NCI-H146 treated with DMSO at 0.1 percent for 48 hours (cell line): ENCODE measurements at regions not wholly inside any gene's neighbourhood (a gene's known extent, or its start where the extent isn't known, plus 50 kb on each side); places are given as distances from the start of the nearest gene placed in this dataset.

ENCODE experiments used
- DNase-seq: peaks from one replicate; lab custom pipeline; 2025; ENCODE audit not compliant: unreplicated experiment; lab: John Stamatoyannopoulos, UW

DNA sequence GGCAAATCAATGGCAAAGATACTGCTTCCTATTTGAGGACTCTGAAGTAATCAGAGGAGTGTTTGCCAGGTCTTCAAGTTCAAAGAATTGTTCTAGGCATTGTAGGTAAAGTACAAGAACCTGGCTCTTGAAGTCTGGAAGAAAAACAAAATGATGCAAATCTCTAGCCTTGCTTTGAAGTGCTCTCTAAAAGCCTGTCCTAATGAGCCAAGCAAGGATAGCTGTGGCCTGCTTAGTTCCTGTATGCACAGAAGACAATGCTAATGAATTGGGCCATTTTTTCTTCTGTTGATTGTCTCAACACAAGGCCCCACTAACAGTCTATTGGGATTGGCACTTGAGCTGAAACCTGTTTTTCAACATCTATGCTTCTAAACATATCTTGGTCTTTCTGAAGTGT, 165.0 kb upstream of the POU3F2 start:
- no peak for DNase-seq

DNA sequence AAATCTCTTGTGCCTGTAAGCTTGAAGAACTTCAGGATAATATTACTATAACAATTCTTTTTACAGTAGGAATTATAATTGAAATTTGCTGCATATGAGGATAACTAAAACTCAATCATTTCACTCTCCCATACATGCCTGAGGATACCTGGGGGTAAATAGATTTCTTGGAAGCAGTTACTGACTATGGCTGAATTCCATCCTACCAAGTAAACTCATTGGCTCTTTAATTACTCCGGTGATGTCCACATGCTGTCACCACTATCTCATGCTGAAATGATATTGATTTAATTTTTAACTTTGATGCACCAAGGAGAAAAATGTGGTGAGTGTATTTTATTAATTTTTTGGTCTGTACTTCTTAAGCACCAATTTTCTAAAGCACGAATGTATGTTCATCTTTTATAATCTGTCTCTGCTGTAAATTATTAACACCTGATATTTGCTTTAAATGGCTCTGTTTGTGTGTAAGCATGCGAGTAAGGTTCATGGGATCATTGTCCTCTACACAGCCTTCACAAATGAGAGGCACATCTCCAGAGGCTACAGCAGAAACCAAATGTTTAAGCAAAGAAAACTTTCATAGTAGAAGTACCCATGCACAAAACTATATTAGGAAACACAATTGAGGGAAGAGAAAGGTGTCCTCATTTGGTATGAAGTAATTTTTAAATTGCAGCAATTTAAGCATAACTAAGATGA, 164.2 kb upstream of the POU3F2 start:
- DNase-seq: no peak

DNA sequence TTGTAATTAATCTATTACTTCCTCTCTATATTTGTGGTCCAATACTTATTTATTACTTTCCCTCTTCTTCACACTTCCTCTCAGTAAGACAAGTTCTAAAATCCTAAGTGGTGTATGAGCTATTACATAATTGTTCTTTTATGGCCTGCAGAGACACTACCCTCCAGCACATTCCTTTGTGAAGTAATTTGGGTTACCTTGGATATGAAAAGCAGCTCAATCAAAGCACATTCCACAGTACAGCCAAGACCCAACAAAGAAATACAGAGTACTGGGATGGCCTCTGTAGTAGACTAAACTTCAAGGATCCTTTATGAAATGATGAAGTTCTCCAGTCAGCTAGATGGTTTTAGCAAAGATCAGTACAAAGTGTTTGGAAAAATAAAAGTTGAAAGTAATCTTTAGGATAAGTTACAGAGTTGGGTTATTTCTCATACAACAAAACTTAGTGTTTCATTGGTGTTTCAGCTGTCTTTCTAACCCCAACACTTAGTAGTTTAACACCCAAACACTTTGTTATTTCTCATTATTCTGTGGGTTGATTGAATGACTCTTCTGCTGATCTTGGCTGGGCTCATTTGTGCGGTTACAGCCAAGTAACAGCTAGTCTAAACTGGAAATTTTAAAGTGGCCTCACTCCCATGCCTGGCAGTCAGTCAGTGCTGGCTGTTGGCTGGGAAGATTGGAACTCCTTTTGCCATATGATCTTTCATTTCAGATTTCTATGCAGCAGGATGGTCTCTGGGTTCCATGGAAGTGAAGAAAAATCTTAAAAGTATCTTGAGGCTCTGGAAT, 161.5 kb upstream of the POU3F2 start:
- DNase-seq: no peak

GRCh38 chr6:98678481-98678880, 155.9 kb upstream of the POU3F2 start:
- no peak for DNase-seq

DNA sequence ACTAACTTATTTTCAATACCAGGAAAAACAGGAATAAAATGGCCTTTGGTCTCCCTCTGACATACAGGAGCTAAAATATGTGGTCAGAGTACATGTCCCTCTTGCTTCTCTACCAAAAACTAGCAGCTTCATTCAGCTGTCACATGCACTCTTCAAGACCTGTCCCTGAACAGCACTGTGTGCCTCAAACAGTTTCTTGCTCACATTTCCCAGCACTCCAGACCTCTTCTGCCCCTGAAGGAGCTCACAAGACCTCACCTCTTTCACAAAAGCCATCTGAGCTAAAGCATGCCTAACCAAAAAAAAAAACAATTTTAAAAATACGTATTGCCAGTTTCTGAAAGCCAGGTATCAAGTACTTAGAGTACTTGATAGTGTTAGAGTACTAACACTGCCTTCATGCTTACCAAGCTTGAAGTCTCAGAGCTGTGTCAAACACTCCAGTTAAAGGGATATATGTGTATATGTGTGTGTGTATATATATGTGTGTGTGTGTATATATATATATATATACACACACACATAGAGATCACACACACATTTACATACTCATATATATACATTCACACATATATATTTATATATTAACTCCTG, 148.3 kb upstream of the POU3F2 start:
- no peak for DNase-seq

GRCh38 chr6:98687752-98688151, 146.6 kb upstream of the POU3F2 start:
- DNase-seq: no peak

GRCh38 chr6:98695091-98695801, 139.1 kb upstream of the POU3F2 start:
- DNase-seq: no peak

- DNase-seq: no peak
Observed at GRCh38 chr6:98711380-98711779, 123.0 kb upstream of the POU3F2 start.

GRCh38 chr6:98716341-98716740, 118.0 kb upstream of the POU3F2 start:
- peak; percentile 61 for DNase-seq

DNA sequence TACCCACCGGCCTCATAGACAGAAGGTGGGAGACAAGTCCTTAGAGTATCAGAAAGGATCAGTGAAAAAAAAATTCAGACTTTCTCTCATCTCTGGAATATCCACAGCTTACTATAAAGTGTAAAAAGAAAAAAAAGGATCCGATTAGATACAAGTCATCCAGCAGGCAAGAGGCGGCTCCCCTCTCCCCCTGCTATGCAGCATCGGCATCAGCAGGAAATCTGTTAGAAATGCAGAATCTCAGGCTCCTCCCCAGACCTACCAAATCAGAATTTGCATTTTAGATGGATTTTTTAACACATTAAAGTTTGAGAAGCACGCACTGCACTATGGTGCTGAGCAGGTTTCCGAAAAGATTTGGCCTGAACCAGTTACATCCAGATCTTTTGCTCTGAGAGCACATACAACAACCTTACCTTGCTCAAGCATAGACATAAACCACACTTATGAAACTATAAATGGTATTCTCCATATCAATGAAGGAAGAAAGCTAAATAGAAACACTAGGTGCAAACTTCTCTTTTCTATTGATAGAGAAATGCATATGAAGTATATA, 117.0 kb upstream of the POU3F2 start:
- DNase-seq: no peak

GRCh38 chr6:98717988-98718387, 116.4 kb upstream of the POU3F2 start:
- no peak for DNase-seq

DNA sequence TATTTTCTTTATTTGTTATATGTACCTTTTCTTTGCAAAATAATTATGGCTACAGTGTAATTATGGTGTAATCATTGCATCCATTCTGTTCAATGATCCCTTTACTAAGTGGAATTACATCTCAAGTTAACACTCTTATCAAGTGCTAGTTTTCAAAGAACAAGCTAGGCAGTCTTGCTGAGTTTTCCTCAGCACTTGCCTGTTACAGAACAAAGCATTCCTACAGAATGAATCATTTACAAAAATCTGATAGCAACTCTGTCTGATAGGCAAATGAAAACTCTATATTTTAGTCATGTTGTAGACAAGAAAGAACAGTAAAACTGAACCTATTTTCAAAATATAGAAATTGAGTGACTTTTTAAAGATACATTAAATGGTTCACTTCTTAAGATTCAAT, 109.8 kb upstream of the POU3F2 start:
- no peak for DNase-seq

- no peak for DNase-seq
Observed at GRCh38 chr6:98747273-98747672, 87.1 kb upstream of the POU3F2 start.

- DNase-seq: no peak
Observed at GRCh38 chr6:98747960-98748359, 86.4 kb upstream of the POU3F2 start.

DNA sequence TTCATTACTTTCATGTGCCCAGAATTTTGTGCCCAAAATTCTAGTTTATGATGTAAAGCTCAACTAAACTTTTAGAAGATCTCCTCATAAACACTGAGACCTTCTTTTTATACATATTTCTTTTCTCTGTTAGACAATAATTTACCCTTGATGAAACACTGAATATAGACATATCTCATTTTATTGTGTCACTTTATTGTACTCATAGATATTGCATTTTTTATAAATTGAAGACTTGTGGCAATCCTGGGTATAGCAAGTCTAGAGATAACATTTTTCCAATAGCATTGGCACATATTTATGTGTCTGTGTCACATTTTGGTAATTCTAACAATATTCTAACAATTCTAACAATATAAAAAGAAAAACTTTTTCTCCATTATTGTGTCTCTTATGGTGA, 74.9 kb upstream of the POU3F2 start:
- no peak for DNase-seq

DNA sequence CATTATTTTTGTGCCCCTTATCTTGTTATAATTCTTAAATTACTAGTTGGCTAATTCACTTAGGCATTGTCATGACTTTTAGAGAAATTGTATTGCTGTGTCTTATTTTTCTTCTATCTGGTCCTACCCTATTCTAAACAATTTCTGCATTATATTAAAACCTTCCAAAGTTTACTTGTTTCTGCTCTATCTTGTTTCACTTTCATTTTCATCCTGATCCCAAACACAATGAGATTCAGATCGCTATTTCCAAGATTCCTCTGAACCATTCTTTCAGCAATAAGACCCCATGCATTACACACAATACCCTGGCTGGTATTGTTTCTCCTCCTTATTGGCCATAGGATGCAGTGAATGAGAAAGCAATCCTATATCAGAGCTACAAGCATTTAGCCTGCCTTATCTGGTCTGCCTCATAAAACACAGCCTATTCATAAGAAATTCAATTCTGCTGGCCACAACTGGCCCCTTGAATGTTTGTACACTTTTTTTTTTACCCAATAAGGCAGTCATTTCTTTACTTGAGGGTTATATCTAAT, 69.9 kb upstream of the POU3F2 start:
- DNase-seq: no peak

- peak; percentile 34 for DNase-seq
Observed at GRCh38 chr6:98769546-98769945, 64.8 kb upstream of the POU3F2 start.

- DNase-seq: no peak
Observed at GRCh38 chr6:98775205-98775604, 59.2 kb upstream of the POU3F2 start.

DNA sequence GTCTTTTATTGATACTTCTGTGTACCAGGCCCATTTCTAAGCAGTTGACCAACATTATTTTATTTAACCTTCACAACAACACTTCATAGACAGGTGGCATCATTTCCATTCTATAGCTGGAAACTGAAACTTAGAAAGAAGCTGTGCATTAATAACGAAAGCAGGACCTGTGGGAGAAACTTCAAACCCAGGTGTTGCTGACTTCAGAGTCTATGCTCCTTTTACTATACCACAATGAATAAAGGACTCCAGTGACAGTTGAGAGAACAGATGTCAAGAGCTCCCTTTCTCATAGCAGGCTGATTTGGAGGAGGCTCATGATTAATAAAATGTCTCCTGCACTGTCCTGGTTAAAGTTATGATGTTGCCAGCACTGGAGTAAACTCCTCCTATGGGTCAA, 56.6 kb upstream of the POU3F2 start:
- no peak for DNase-seq

DNA sequence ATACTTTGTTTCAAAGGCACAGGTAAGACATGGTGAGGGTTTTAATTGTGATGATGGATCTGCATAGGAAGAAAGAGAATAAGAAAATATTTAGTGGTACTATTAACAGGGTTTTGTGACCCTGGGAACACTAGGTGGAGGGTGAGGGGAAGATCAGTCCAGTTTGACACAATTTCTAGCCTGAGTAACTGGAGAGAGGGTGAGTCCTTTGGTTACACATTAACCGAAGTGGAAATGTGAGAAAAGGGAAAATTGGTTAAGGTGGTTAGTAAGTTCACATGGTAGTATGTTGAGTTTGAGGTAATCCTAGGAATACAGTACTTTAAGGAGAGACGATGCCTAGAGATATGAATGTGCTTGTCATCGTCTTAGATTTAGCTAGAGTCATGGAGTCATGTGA, 54.8 kb upstream of the POU3F2 start:
- DNase-seq: no peak

- no peak for DNase-seq
Observed at GRCh38 chr6:98782772-98783171, 51.6 kb upstream of the POU3F2 start.
